ENCODE measurements at regions not wholly inside any gene's neighbourhood (a gene's known extent, or its start where the extent isn't known, plus 50 kb on each side); places are given as distances from the start of the nearest gene placed in this dataset.

GRCh38 chr6:165019681-165020080 lies 289.7 kb downstream of the C6orf118 start:
- H3K27ac Mint-ChIP-seq: no peak overlapping the region
- H3K27me3 Mint-ChIP-seq: no peaks in the 10 kb centered on the region
- peaks cover 13% of the 10 kb centered on the region in 2 donors for H3K9me3 Mint-ChIP-seq
- no peak overlapping the region for H3K4me3 Mint-ChIP-seq
- DNase-seq: no peak
- no peak for ATAC-seq
- no peaks in the 10 kb centered on the region for H3K4me1 Mint-ChIP-seq

DNA sequence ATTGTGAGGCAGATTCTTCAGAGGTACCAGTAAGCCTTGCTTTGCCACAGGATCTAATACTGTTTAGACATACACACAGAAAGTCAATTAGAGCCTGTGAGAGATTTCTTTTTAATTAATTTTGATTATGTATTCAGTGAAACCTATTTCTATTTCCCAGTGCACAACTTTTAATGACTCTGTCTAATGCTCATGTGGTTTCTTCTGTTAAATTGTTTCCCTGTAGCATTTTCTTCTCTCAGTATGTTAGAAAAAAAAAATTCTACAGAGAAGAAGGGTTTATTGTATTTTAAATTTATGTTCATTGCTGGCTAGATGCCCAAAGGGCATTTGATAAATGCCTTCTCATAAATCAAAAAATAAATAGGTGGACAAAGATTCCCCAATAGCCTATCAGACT lies 293.7 kb downstream of the C6orf118 start:
- DNase-seq (no peak), ATAC-seq (no peak)
- Mint-ChIP-seq H3K27me3 (no peaks in the 10 kb centered on the region), H3K4me1 (no peaks in the 10 kb centered on the region), H3K27ac (no peak overlapping the region), H3K4me3 (no peak overlapping the region), H3K9me3 (peaks cover 11 to 21% of the 10 kb centered on the region in 2 donors)

DNA sequence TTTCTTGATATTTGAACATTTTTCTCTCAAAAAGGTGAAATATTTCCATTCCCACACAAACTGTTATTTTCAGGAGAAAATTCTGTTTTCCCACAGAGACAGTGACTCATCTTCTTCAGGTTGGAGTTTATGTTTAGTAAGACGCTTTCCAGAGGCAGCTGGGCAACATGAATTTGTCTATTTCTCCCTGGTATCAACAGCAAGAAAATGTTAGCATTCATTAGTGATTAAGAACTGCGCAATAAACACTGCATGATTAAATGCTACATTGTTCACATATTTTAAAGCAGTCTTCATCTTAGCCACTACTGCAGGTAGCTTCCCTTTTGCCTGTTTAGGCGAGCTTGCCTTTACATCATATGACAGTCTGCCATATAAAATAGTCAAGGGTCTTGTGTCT lies 295.7 kb downstream of the C6orf118 start:
- DNase-seq: no peak

DNA sequence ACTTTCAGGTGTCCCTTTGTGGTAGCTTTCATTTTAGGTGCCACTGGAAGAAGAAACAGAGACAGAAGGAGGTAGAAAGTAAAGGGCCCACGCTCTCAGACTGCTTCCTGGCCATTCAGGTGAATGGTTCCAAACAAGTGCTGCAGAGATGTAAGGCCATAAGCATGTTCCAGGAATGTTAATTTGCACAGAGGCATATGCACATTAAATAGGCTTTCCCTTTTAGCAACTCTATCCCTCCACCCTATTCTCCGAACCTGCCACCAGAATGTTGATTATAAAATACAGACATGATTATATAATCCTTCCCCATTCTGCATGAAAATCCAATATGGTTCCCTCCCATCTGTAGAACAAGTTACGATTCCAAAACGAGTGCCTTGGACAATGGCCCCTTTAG lies 297.2 kb downstream of the C6orf118 start:
- H3K27me3 Mint-ChIP-seq: no peaks in the 10 kb centered on the region
- no peak for DNase-seq
- H3K4me1 Mint-ChIP-seq: no peaks in the 10 kb centered on the region

More for the DNA sequence above, 295.7 kb downstream of the C6orf118 start:
- Mint-ChIP-seq H3K27ac (no peak overlapping the region), H3K4me1 (no peaks in the 10 kb centered on the region), H3K27me3 (no peaks in the 10 kb centered on the region), H3K9me3 (peaks cover 11 to 21% of the 10 kb centered on the region in 2 donors), H3K4me3 (no peak overlapping the region)
- ATAC-seq: no peak

GRCh38 chr6:165010556-165011535 lies 298.6 kb downstream of the C6orf118 start:
- DNase-seq (no peak), ATAC-seq (no peak)
- Mint-ChIP-seq H3K9me3 (peaks cover 8 to 11% of the 10 kb centered on the region in 2 donors), H3K27ac (no peak overlapping the region), H3K4me1 (no peaks in the 10 kb centered on the region), H3K27me3 (no peaks in the 10 kb centered on the region), H3K4me3 (no peak overlapping the region)

More for the DNA sequence above, 297.2 kb downstream of the C6orf118 start:
- peaks cover 10 to 11% of the 10 kb centered on the region in 2 donors for H3K9me3 Mint-ChIP-seq
- no peak overlapping the region for H3K4me3 Mint-ChIP-seq
- no peak overlapping the region for H3K27ac Mint-ChIP-seq
- no peak for ATAC-seq

DNA sequence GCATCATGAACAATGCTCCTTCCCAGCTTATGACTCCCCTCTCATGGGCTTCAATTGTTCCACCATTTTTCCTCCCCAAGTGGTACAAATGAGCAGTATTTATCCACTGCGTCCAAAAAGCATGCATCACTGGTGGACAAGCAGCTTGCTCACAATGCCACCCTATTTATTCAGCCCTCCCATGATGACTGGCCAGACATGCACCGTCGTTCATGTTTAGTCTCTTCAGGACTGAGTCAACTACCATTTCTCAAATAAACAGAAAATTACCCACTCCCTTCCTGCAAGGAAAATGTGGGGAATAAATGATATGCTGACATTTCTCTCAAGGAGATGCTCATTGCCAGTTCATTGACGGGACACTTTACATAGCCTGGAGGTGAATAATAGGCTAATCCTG lies 300.4 kb downstream of the C6orf118 start:
- peaks cover 6 to 15% of the 10 kb centered on the region in 2 donors for H3K9me3 Mint-ChIP-seq
- no peak for DNase-seq
- H3K27ac Mint-ChIP-seq: no peak overlapping the region
- H3K27me3 Mint-ChIP-seq: no peaks in the 10 kb centered on the region
- ATAC-seq: no peak
- no peaks in the 10 kb centered on the region for H3K4me1 Mint-ChIP-seq
- H3K4me3 Mint-ChIP-seq: no peak overlapping the region

GRCh38 chr6:165002866-165003265 lies 306.5 kb downstream of the C6orf118 start:
- H3K4me1 Mint-ChIP-seq: no peaks in the 10 kb centered on the region
- no peak overlapping the region for H3K27ac Mint-ChIP-seq
- H3K9me3 Mint-ChIP-seq: peaks cover 0 to 7% of the 10 kb centered on the region in 2 donors
- DNase-seq (no peak), ATAC-seq (no peak)
- H3K27me3 Mint-ChIP-seq: no peaks in the 10 kb centered on the region
- no peak overlapping the region for H3K4me3 Mint-ChIP-seq

DNA sequence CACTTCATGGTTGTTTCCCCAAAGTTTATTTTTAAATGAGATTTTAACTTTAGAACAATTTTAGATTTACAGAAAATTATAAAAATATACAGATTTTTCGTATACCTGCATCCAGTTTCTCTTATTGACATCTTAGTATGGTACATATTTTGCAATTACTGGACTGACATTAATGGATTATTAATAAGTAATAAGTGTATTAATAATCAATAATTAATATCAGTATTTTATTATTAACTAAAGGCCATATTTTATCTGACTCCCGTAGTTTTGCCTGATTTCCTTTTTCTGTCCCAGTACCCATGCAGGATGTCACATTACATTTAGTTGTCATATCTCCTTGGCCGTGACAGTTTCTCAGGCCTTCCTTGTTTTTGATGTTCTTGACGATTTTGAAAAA lies 307.0 kb downstream of the C6orf118 start:
- no peak overlapping the region for H3K4me3 Mint-ChIP-seq
- H3K27me3 Mint-ChIP-seq: no peaks in the 10 kb centered on the region
- no peak overlapping the region for H3K27ac Mint-ChIP-seq
- peaks cover 0 to 7% of the 10 kb centered on the region in 2 donors for H3K9me3 Mint-ChIP-seq
- H3K4me1 Mint-ChIP-seq: no peaks in the 10 kb centered on the region
- DNase-seq (no peak), ATAC-seq (no peak)

- H3K27me3 Mint-ChIP-seq: no peaks in the 10 kb centered on the region
- H3K4me3 Mint-ChIP-seq: no peak overlapping the region
- ATAC-seq (no peak), DNase-seq (no peak)
- H3K9me3 Mint-ChIP-seq: peaks cover 0 to 7% of the 10 kb centered on the region in 2 donors
- H3K27ac Mint-ChIP-seq: no peak overlapping the region
- no peaks in the 10 kb centered on the region for H3K4me1 Mint-ChIP-seq
These were observed 307.8 kb downstream of the C6orf118 start for GRCh38 chr6:165001502-165002157.

- ATAC-seq: no peak
- Mint-ChIP-seq H3K9me3 (no peaks in the 10 kb centered on the region), H3K4me3 (no peak overlapping the region), H3K27me3 (no peaks in the 10 kb centered on the region), H3K4me1 (no peaks in the 10 kb centered on the region), H3K27ac (no peak overlapping the region)
- no peak for DNase-seq
These were observed 311.1 kb downstream of the C6orf118 start for GRCh38 chr6:164998297-164998696.

- no peak overlapping the region for H3K4me3 Mint-ChIP-seq
- H3K27me3 Mint-ChIP-seq: no peaks in the 10 kb centered on the region
- H3K27ac Mint-ChIP-seq: no peak overlapping the region
- H3K9me3 Mint-ChIP-seq: no peaks in the 10 kb centered on the region
- no peak for DNase-seq
- H3K4me1 Mint-ChIP-seq: no peaks in the 10 kb centered on the region
- ATAC-seq: no peak
These were observed 312.6 kb downstream of the C6orf118 start for GRCh38 chr6:164996838-164997237.

DNA sequence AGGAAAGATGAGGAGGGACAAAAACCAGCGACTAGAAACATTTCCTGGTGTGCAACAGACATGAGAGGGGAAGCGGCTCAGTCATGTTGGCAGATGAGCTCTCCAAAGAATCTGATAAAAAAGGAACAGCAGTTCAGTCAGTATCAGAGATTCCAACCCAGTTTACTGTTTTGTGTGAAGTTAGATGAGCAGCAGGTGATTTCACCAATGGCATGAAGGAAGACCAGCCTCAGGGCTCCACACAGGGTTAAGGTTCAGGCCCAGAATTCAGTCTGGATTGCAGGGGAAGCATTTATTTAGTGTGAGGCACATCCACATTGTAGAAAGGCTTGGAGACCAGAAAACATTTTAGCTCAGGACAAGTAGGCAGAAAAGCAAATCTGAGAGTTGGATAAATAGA lies 317.8 kb downstream of the C6orf118 start:
- no peaks in the 10 kb centered on the region for H3K9me3 Mint-ChIP-seq
- DNase-seq (no peak), ATAC-seq (no peak)
- H3K27ac Mint-ChIP-seq: no peak overlapping the region
- no peaks in the 10 kb centered on the region for H3K27me3 Mint-ChIP-seq
- H3K4me1 Mint-ChIP-seq: no peaks in the 10 kb centered on the region
- no peak overlapping the region for H3K4me3 Mint-ChIP-seq

DNA sequence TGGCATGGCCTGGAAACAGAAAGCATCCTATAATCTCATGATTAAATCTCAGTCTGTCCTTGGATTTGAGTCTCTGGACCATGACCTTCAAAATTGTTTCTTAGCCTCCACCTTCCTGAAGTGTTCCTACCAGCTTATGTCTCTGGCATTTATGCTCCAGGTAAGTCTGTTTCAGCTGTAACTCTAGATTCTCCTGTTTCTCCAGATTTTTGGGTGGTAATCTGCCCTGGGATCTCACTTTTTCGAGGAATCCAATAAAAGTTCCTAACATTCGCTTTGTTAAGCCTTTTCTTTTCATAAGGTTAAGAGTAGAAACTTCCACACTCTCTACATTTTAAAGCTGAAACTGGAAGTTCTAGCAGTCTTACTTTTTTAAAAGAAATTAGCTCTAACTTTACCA lies 318.5 kb downstream of the C6orf118 start:
- Mint-ChIP-seq H3K4me1 (no peaks in the 10 kb centered on the region), H3K4me3 (no peak overlapping the region), H3K27ac (no peak overlapping the region), H3K9me3 (no peaks in the 10 kb centered on the region), H3K27me3 (no peaks in the 10 kb centered on the region)
- DNase-seq (no peak), ATAC-seq (no peak)

DNA sequence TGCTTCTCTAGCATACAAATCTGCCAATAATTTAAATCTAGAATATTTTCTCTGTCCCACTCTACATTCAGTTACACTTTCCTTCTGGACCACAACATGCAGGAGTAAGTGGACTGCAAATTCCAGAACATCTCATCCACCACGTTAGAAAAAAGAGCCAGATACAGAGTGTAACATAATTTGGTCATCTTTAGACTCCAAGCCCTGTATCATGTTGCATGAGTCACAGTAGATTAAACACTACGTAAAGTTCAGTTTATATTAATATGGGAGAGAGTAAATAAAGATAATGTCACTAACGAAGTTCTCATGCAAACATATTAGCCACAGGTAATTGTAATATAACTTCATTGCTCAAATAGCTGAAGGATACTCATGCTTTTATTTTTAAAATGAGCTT lies 327.0 kb downstream of the C6orf118 start:
- no peak overlapping the region for H3K27ac Mint-ChIP-seq
- peaks cover 0 to 12% of the 10 kb centered on the region in 2 donors for H3K9me3 Mint-ChIP-seq
- ATAC-seq: no peak
- no peak for DNase-seq
- no peaks in the 10 kb centered on the region for H3K4me1 Mint-ChIP-seq
- H3K4me3 Mint-ChIP-seq: no peak overlapping the region
- no peaks in the 10 kb centered on the region for H3K27me3 Mint-ChIP-seq

- Mint-ChIP-seq H3K9me3 (peaks cover under 1 to 9% of the 10 kb centered on the region in 2 donors), H3K27me3 (no peaks in the 10 kb centered on the region), H3K27ac (no peak overlapping the region), H3K4me1 (no peaks in the 10 kb centered on the region), H3K4me3 (no peak overlapping the region)
- ATAC-seq (no peak), DNase-seq (no peak)
These were observed 342.3 kb downstream of the C6orf118 start for GRCh38 chr6:164967102-164967501.

DNA sequence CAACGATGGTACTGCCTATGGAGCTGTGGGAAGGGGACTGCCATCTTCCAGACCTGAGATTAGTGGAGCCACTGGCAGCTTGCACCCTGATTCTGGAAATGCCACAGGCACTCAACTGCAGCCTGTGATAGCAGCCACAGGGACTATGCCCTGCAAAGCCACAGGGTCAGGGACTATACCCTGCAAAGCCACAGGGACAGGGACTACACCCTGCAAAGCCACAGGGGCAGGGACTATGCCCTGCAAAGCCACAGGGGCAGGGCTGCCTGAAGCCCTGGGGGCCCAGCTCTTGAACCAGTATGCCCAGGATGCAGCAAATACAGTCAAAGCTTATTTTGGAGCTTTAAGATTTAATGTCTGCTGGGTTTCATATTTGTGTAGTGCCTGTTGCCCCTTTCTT lies 346.6 kb downstream of the C6orf118 start:
- Mint-ChIP-seq H3K27ac (no peak overlapping the region), H3K4me3 (no peak overlapping the region), H3K27me3 (no peaks in the 10 kb centered on the region), H3K4me1 (no peaks in the 10 kb centered on the region), H3K9me3 (peaks cover 6 to 15% of the 10 kb centered on the region in 2 donors)
- ATAC-seq (no peak), DNase-seq (no peak)

Measured in stimulated activated naive CD8-positive, alpha-beta T cell treated with anti-CD3 and anti-CD28 coated beads, Interleukin-15, amount 100 ng/mL, for 72 hours (primary cell).